Endothelial cell (in vitro differentiated cells): ENCODE measurements at regions not wholly inside any gene's neighbourhood (a gene's known extent, or its start where the extent isn't known, plus 50 kb on each side); places are given as distances from the start of the nearest gene placed in this dataset.
A peak's percentile ranks its signal among the peaks of the same experiment; 100 is the strongest.

Source experiments
- DNase-seq: peaks from one replicate; pipeline ENCODE4 v3.0.0; 2021; ENCODE audit warnings: low spot score
- H3K27ac Mint-ChIP-seq: one replicate; pipeline ENCODE4 v1.8.0; 2021; ENCODE audit warnings: mixed read lengths, inconsistent platforms; ENCODE audit not compliant: unreplicated experiment
- H3K27me3 Mint-ChIP-seq: one replicate; pipeline ENCODE4 v1.8.0; 2021; ENCODE audit warnings: mild to moderate bottlenecking, moderate library complexity, mixed read lengths, inconsistent platforms; ENCODE audit not compliant: unreplicated experiment
- H3K36me3 Mint-ChIP-seq: one replicate; pipeline ENCODE4 v1.8.0; 2021; ENCODE audit warnings: mild to moderate bottlenecking, low read depth, mixed read lengths, inconsistent platforms; ENCODE audit not compliant: unreplicated experiment
- H3K4me1 Mint-ChIP-seq: one replicate; pipeline ENCODE4 v1.8.0; 2021; ENCODE audit warnings: mild to moderate bottlenecking, mixed read lengths, inconsistent platforms; ENCODE audit not compliant: unreplicated experiment
- H3K4me3 Mint-ChIP-seq: one replicate; pipeline ENCODE4 v1.8.0; 2021; ENCODE audit warnings: mild to moderate bottlenecking, mixed read lengths, inconsistent platforms; ENCODE audit not compliant: unreplicated experiment
- H3K9me3 Mint-ChIP-seq: one replicate; pipeline ENCODE4 v1.8.0; 2021; ENCODE audit warnings: mixed read lengths, inconsistent platforms; ENCODE audit not compliant: unreplicated experiment
- CTCF ChIP-seq: fragments of 200-600 bp; sonication (generic); IDR thresholded peaks from one replicate; pipeline ENCODE4 v1.5.0; 2021; ENCODE audit warnings: antibody characterized with exemption; ENCODE audit not compliant: unreplicated experiment

- TF ChIP-seq CTCF, result no peak
- H3K4me1 Mint-ChIP-seq, result peaks cover 9% of the 10 kb centered on the region
- H3K27me3 Mint-ChIP-seq, result peaks cover 2% of the 10 kb centered on the region
- H3K27ac Mint-ChIP-seq, result no peak overlapping the region
- DNase-seq, result no peak
- peaks cover 15% of the 10 kb centered on the region for H3K36me3 Mint-ChIP-seq
- no peak overlapping the region for H3K4me3 Mint-ChIP-seq
- no peaks in the 10 kb centered on the region for H3K9me3 Mint-ChIP-seq
Observed at GRCh38 chr6:47938405-47938804, 156.6 kb downstream of the OPN5 start.

GRCh38 chr6:47936820-47937219, 155.0 kb downstream of the OPN5 start:
- TF ChIP-seq CTCF, result no peak
- peaks cover 15% of the 10 kb centered on the region for H3K36me3 Mint-ChIP-seq
- H3K4me3 Mint-ChIP-seq, result peak overlapping the region; percentile 72
- H3K27me3 Mint-ChIP-seq, result peaks cover 2% of the 10 kb centered on the region
- no peaks in the 10 kb centered on the region for H3K9me3 Mint-ChIP-seq
- no peak for DNase-seq
- peaks cover 22% of the 10 kb centered on the region for H3K4me1 Mint-ChIP-seq
- no peak overlapping the region for H3K27ac Mint-ChIP-seq

- DNase-seq, result peak; percentile 49
- Mint-ChIP-seq H3K27ac (peak overlapping the region; percentile 21), H3K4me3 (no peak overlapping the region), H3K9me3 (no peaks in the 10 kb centered on the region), H3K4me1 (peaks cover 26% of the 10 kb centered on the region), H3K36me3 (peaks cover 15% of the 10 kb centered on the region), H3K27me3 (peaks cover 2% of the 10 kb centered on the region)
- TF ChIP-seq CTCF, result no peak
Observed at GRCh38 chr6:47934023-47934422, 152.2 kb downstream of the OPN5 start.

GRCh38 chr6:47932575-47932974, 150.7 kb downstream of the OPN5 start:
- H3K27me3 Mint-ChIP-seq, result peaks cover 2% of the 10 kb centered on the region
- peaks cover 26% of the 10 kb centered on the region for H3K4me1 Mint-ChIP-seq
- no peak overlapping the region for H3K27ac Mint-ChIP-seq
- no peak for TF ChIP-seq CTCF
- no peak overlapping the region for H3K4me3 Mint-ChIP-seq
- no peak for DNase-seq
- peaks cover 11% of the 10 kb centered on the region for H3K36me3 Mint-ChIP-seq
- H3K9me3 Mint-ChIP-seq, result no peaks in the 10 kb centered on the region

GRCh38 chr6:47924001-47924400, 142.2 kb downstream of the OPN5 start:
- DNase-seq, result no peak
- Mint-ChIP-seq H3K27me3 (no peaks in the 10 kb centered on the region), H3K9me3 (no peaks in the 10 kb centered on the region), H3K4me1 (no peaks in the 10 kb centered on the region), H3K4me3 (no peak overlapping the region), H3K36me3 (peaks cover 13% of the 10 kb centered on the region), H3K27ac (no peak overlapping the region)
- TF ChIP-seq CTCF, result no peak
